Neural crest cell (in vitro differentiated cells): ENCODE measurements at regions not wholly inside any gene's neighbourhood (a gene's known extent, or its start where the extent isn't known, plus 50 kb on each side); places are given as distances from the start of the nearest gene placed in this dataset.

ENCODE experiments used
- DNase-seq: peaks from one replicate; pipeline ENCODE4 v3.0.0; 2021; ENCODE audit warnings: low read depth, mixed read lengths, low spot score
- H3K27ac Mint-ChIP-seq: one replicate; pipeline ENCODE4 v1.8.0; 2021; ENCODE audit warnings: mild to moderate bottlenecking, mixed read lengths; ENCODE audit not compliant: unreplicated experiment
- H3K27me3 Mint-ChIP-seq: 2 replicates; pipeline ENCODE4 v1.8.0; 2021; ENCODE audit warnings: low read depth, mild to moderate bottlenecking, mixed read lengths
- H3K36me3 Mint-ChIP-seq: 2 replicates; pipeline ENCODE4 v1.8.0; 2021; ENCODE audit warnings: low read depth, mild to moderate bottlenecking, mixed read lengths
- H3K4me1 Mint-ChIP-seq: 2 replicates; pipeline ENCODE4 v1.8.0; 2021; ENCODE audit warnings: mixed read lengths
- H3K4me3 Mint-ChIP-seq: one replicate; pipeline ENCODE4 v1.8.0; 2021; ENCODE audit warnings: mild to moderate bottlenecking, mixed read lengths
- H3K9me3 Mint-ChIP-seq: 2 replicates; pipeline ENCODE4 v1.8.0; 2021; ENCODE audit warnings: mixed read lengths
- CTCF ChIP-seq: fragments of 200-600 bp; sonication (generic); conservative IDR thresholded peaks from 2 replicates; pipeline ENCODE4 v1.5.0; 2021; ENCODE audit warnings: antibody characterized with exemption, mild to moderate bottlenecking

- Mint-ChIP-seq H3K27ac (no peak overlapping the region), H3K4me3 (no peak overlapping the region), H3K4me1 (no peaks in the 10 kb centered on the region), H3K9me3 (peaks cover 15% of the 10 kb centered on the region), H3K36me3 (peaks cover 4% of the 10 kb centered on the region), H3K27me3 (no peaks in the 10 kb centered on the region)
- no peak for DNase-seq
- no peak for TF ChIP-seq CTCF
Measured at GRCh38 chr12:67837876-67838275, 151.4 kb upstream of the IFNG-AS1 start.

- Mint-ChIP-seq H3K36me3 (peaks cover 4% of the 10 kb centered on the region), H3K27ac (no peak overlapping the region), H3K4me3 (no peak overlapping the region), H3K9me3 (peaks cover 4% of the 10 kb centered on the region), H3K27me3 (no peaks in the 10 kb centered on the region), H3K4me1 (no peaks in the 10 kb centered on the region)
- no peak for TF ChIP-seq CTCF
- DNase-seq, result no peak
Measured at GRCh38 chr12:67842124-67842523, 147.1 kb upstream of the IFNG-AS1 start.

- H3K36me3 Mint-ChIP-seq, result peaks cover 4% of the 10 kb centered on the region
- no peak overlapping the region for H3K4me3 Mint-ChIP-seq
- TF ChIP-seq CTCF, result no peak
- no peak overlapping the region for H3K27ac Mint-ChIP-seq
- H3K4me1 Mint-ChIP-seq, result no peaks in the 10 kb centered on the region
- no peaks in the 10 kb centered on the region for H3K27me3 Mint-ChIP-seq
- peaks cover 4% of the 10 kb centered on the region for H3K9me3 Mint-ChIP-seq
- no peak for DNase-seq
Measured at GRCh38 chr12:67843257-67843656, 146.0 kb upstream of the IFNG-AS1 start.

- H3K9me3 Mint-ChIP-seq, result peaks cover 8% of the 10 kb centered on the region
- H3K4me3 Mint-ChIP-seq, result no peak overlapping the region
- TF ChIP-seq CTCF, result no peak
- DNase-seq, result no peak
- peaks cover 5% of the 10 kb centered on the region for H3K4me1 Mint-ChIP-seq
- no peaks in the 10 kb centered on the region for H3K27me3 Mint-ChIP-seq
- H3K27ac Mint-ChIP-seq, result no peak overlapping the region
- no peaks in the 10 kb centered on the region for H3K36me3 Mint-ChIP-seq
Measured at GRCh38 chr12:67852701-67853100, 136.5 kb upstream of the IFNG-AS1 start.

- H3K27ac Mint-ChIP-seq, result no peak overlapping the region
- H3K36me3 Mint-ChIP-seq, result no peaks in the 10 kb centered on the region
- H3K4me1 Mint-ChIP-seq, result peaks cover 5% of the 10 kb centered on the region
- H3K4me3 Mint-ChIP-seq, result no peak overlapping the region
- DNase-seq, result no peak
- peaks cover 10% of the 10 kb centered on the region for H3K9me3 Mint-ChIP-seq
- H3K27me3 Mint-ChIP-seq, result no peaks in the 10 kb centered on the region
- no peak for TF ChIP-seq CTCF
Measured at GRCh38 chr12:67853204-67853603, 136.0 kb upstream of the IFNG-AS1 start.

- no peak for TF ChIP-seq CTCF
- Mint-ChIP-seq H3K9me3 (peaks cover 10% of the 10 kb centered on the region), H3K4me3 (no peak overlapping the region), H3K27ac (no peak overlapping the region), H3K27me3 (no peaks in the 10 kb centered on the region), H3K4me1 (peaks cover 5% of the 10 kb centered on the region), H3K36me3 (no peaks in the 10 kb centered on the region)
- DNase-seq, result no peak
Measured at GRCh38 chr12:67854351-67854750, 134.9 kb upstream of the IFNG-AS1 start.
